ENCODE measurements at regions not wholly inside any gene's neighbourhood (a gene's known extent, or its start where the extent isn't known, plus 50 kb on each side); places are given as distances from the start of the nearest gene placed in this dataset.

- peaks cover 0 to 4% (median 0%) of the 10 kb centered on the region in 4 donors for H3K9me3 ChIP-seq
- TF ChIP-seq POLR2AphosphoS5 (IDR thresholded peaks at IDR 0.05) (no peak), EP300 (IDR thresholded peaks at IDR 0.05) (no peak), POLR2A (IDR thresholded peaks at IDR 0.05) (no peak)
- TF ChIP-seq, protein P1, sequence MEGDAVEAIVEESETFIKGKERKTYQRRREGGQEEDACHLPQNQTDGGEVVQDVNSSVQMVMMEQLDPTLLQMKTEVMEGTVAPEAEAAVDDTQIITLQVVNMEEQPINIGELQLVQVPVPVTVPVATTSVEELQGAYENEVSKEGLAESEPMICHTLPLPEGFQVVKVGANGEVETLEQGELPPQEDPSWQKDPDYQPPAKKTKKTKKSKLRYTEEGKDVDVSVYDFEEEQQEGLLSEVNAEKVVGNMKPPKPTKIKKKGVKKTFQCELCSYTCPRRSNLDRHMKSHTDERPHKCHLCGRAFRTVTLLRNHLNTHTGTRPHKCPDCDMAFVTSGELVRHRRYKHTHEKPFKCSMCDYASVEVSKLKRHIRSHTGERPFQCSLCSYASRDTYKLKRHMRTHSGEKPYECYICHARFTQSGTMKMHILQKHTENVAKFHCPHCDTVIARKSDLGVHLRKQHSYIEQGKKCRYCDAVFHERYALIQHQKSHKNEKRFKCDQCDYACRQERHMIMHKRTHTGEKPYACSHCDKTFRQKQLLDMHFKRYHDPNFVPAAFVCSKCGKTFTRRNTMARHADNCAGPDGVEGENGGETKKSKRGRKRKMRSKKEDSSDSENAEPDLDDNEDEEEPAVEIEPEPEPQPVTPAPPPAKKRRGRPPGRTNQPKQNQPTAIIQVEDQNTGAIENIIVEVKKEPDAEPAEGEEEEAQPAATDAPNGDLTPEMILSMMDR (IDR thresholded peaks at IDR 0.05), result no peak
- H3K4me3 ChIP-seq, result no peak overlapping the region
- WGBS, 2 donors, result 91 to 97% methylated on average over 3 of the region's 3 CpGs
- H3K27me3 ChIP-seq, result no peaks in the 10 kb centered on the region
- no peak for ATAC-seq (ENCODE audit: low FRiP score in 2 of 2)
- no peaks in the 10 kb centered on the region for H3K4me1 ChIP-seq
- H3K36me3 ChIP-seq, result no peaks in the 10 kb centered on the region
- DNase-seq, result no peak
- H3K27ac ChIP-seq, result no peak overlapping the region
These were observed 57.3 kb upstream of the POMP start for GRCh38 chr13:28601581-28601980.

- Histone ChIP-seq H3K27me3 (no peaks in the 10 kb centered on the region), H3K27ac (no peak overlapping the region), H3K36me3 (no peaks in the 10 kb centered on the region), H3K4me1 (no peaks in the 10 kb centered on the region), H3K4me3 (no peak overlapping the region), H3K9me3 (peaks cover 0 to 4% (median 0%) of the 10 kb centered on the region in 4 donors)
- 61 to 69% methylated on average over 3 of the region's 3 CpGs for WGBS, 2 donors
- ATAC-seq (ENCODE audit: low FRiP score in 2 of 2) (no peak), DNase-seq (no peak)
- TF ChIP-seq EP300 (IDR thresholded peaks at IDR 0.05), result no peak
- TF ChIP-seq POLR2A (IDR thresholded peaks at IDR 0.05), result no peak
- TF ChIP-seq POLR2AphosphoS5 (IDR thresholded peaks at IDR 0.05), result no peak
- TF ChIP-seq, protein P1 (IDR thresholded peaks at IDR 0.05), result no peak
These were observed 61.3 kb upstream of the POMP start for GRCh38 chr13:28597641-28598040.

DNA sequence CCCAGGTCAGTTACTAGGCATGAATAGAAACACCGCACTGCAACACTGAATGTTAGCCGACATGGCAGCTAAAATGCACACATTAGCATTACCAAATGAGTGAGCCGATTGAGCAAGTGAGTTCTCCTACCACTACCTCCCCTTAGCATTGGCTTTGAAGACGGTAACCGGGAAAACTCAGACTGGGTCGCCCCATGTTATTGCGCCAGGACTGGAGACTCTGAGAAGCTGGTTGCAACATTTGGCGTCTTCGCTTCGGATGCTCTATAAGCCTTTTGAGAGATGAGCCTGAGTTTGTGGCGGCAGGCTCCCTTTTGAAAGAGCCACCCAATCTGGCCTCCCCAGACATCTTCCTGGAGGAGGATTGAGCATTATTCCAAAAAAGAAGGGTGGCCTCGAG, 68.5 kb upstream of the POMP start:
- TF ChIP-seq POLR2AphosphoS5 (IDR thresholded peaks at IDR 0.05) (no peak), POLR2A (IDR thresholded peaks at IDR 0.05) (no peak)
- TF ChIP-seq, protein P1 (IDR thresholded peaks at IDR 0.05), result no peak
- no peak overlapping the region for H3K4me3 ChIP-seq
- WGBS, 2 donors, result 91 to 92% methylated on average over 11 of the region's 12 CpGs
- no peaks in the 10 kb centered on the region for H3K36me3 ChIP-seq
- ATAC-seq (ENCODE audit: low FRiP score in 2 of 2), result no peak
- no peaks in the 10 kb centered on the region for H3K27me3 ChIP-seq
- H3K4me1 ChIP-seq, result no peaks in the 10 kb centered on the region
- DNase-seq, result no peak
- no peaks in the 10 kb centered on the region for H3K9me3 ChIP-seq
- H3K27ac ChIP-seq, result no peak overlapping the region

DNA sequence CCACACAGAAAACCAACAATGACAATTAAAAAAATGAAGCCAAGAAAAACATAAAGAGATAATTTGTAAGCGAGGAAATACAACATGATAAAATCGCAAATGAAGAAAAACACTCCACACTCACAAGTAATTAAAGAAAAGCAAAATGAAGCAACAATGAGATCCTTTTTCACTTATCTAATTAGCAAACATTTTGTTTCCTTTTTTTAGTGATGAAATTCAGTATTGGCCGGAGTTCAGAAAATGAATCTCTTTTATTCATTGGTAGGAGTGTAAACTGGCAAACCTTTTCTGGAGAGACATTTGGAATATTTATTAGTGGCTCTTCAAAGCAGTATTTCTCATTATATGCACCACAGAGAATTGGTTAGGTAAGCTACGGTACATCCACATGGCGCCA, 70.6 kb upstream of the POMP start:
- no peaks in the 10 kb centered on the region for H3K27me3 ChIP-seq
- no peaks in the 10 kb centered on the region for H3K4me1 ChIP-seq
- 72 to 88% methylated on average over 5 of the region's 5 CpGs for WGBS, 2 donors
- H3K36me3 ChIP-seq, result no peaks in the 10 kb centered on the region
- H3K27ac ChIP-seq, result no peak overlapping the region
- H3K4me3 ChIP-seq, result no peak overlapping the region
- TF ChIP-seq EP300 (IDR thresholded peaks at IDR 0.05), result no peak
- no peak for TF ChIP-seq POLR2A (IDR thresholded peaks at IDR 0.05)
- no peak for TF ChIP-seq POLR2AphosphoS5 (IDR thresholded peaks at IDR 0.05)
- TF ChIP-seq, protein P1 (IDR thresholded peaks at IDR 0.05), result no peak
- ATAC-seq (ENCODE audit: low FRiP score in 2 of 2) (no peak), DNase-seq (no peak)
- no peaks in the 10 kb centered on the region for H3K9me3 ChIP-seq

DNA sequence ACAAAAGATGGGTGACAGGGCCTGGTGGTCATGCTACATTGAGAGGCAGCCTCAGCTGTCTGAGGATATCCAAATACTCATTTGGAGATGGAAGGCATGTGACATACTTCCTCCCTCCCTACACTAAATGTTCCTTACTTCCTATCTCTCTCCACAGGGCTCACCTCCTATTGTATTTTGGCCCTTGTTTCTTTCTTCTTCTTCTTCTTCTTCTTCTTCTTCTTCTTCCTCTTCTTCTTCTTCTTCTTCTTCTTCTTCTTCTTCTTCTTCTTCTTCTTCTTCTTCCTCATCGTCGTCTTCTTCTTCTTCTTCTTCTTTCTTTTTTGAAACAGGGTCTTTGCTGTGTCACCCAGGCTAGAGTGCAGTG, 71.8 kb upstream of the POMP start:
- H3K9me3 ChIP-seq, result no peaks in the 10 kb centered on the region
- ATAC-seq (ENCODE audit: low FRiP score in 2 of 2), result no peak

More for the DNA sequence above, 71.8 kb upstream of the POMP start:
- no peak for DNase-seq
- TF ChIP-seq, protein P1 (IDR thresholded peaks at IDR 0.05), result no peak
- TF ChIP-seq EP300 (IDR thresholded peaks at IDR 0.05), result no peak
- TF ChIP-seq POLR2A (IDR thresholded peaks at IDR 0.05), result no peak
- no peak for TF ChIP-seq POLR2AphosphoS5 (IDR thresholded peaks at IDR 0.05)
- no peaks in the 10 kb centered on the region for H3K27me3 ChIP-seq
- no peak overlapping the region for H3K27ac ChIP-seq
- H3K4me3 ChIP-seq, result no peak overlapping the region
- 20 to 82% methylated on average over 2 of the region's 2 CpGs for WGBS, 2 donors
- no peaks in the 10 kb centered on the region for H3K4me1 ChIP-seq
- no peaks in the 10 kb centered on the region for H3K36me3 ChIP-seq

All from upper lobe of left lung (tissue), 6 donors.